Astrocyte (in vitro differentiated cells and primary cell): ENCODE measurements at regions not wholly inside any gene's neighbourhood (a gene's known extent, or its start where the extent isn't known, plus 50 kb on each side); places are given as distances from the start of the nearest gene placed in this dataset.

Experiments
- DNase-seq: peaks from one replicate; pipeline ENCODE4 v3.0.0-alpha.2; 2010; ENCODE audit warnings: low read depth
- FAIRE-seq: peaks from 2 replicates; lab custom pipeline; 2011; peaks lifted over from hg19 to GRCh38; lab: Jason Lieb, UNC
- H2AFZ ChIP-seq: 2 replicates; pipeline ENCODE4 v1.6.0; 2012; ENCODE audit warnings: low read depth, low read length, inconsistent platforms
- H3K27ac ChIP-seq: 2 replicates; pipeline ENCODE4 v1.5.1; 2011; ENCODE audit warnings: low read depth, low read length, inconsistent platforms
- H3K27me3 ChIP-seq: 2 replicates; pipeline ENCODE4 v1.6.0; 2011; ENCODE audit warnings: low read length, inconsistent platforms; ENCODE audit not compliant: insufficient read depth
- H3K36me3 ChIP-seq: 2 replicates; pipeline ENCODE4 v1.5.1; 2011; ENCODE audit warnings: low read length, inconsistent platforms; ENCODE audit not compliant: insufficient read depth
- H3K4me1 ChIP-seq: 2 replicates; pipeline ENCODE4 v1.5.1; 2011; ENCODE audit warnings: low read length, inconsistent platforms; ENCODE audit not compliant: insufficient read depth
- H3K4me2 ChIP-seq: 2 replicates; pipeline ENCODE4 v1.6.0; 2012; ENCODE audit warnings: low read length, inconsistent platforms
- H3K4me3 ChIP-seq: 2 replicates; pipeline ENCODE4 v1.5.1; 2011; ENCODE audit warnings: low read depth, mild to moderate bottlenecking, low read length, inconsistent platforms; ENCODE audit not compliant: insufficient read depth
- H3K79me2 ChIP-seq: 2 replicates; pipeline ENCODE4 v1.6.0; 2012; ENCODE audit warnings: mild to moderate bottlenecking, low read length, inconsistent platforms; ENCODE audit not compliant: insufficient read depth
- H3K9ac ChIP-seq: 2 replicates; pipeline ENCODE4 v1.6.0; 2012; ENCODE audit warnings: mild to moderate bottlenecking, low read length, inconsistent platforms
- H3K9me3 ChIP-seq: 2 replicates; pipeline ENCODE4 v1.5.1; 2012; ENCODE audit warnings: low read depth, mild to moderate bottlenecking, low read length, inconsistent platforms; ENCODE audit not compliant: insufficient read depth
- H4K20me1 ChIP-seq: 2 replicates; pipeline ENCODE4 v1.6.0; 2012; ENCODE audit warnings: low read length, inconsistent platforms; ENCODE audit not compliant: insufficient read depth
- H3K27ac Mint-ChIP-seq: one replicate; pipeline ENCODE4 v1.8.0; 2021; ENCODE audit warnings: mild to moderate bottlenecking, mixed read lengths; ENCODE audit not compliant: unreplicated experiment
- H3K27me3 Mint-ChIP-seq: one replicate; pipeline ENCODE4 v1.8.0; 2021; ENCODE audit warnings: low read depth, mixed read lengths; ENCODE audit not compliant: unreplicated experiment
- H3K36me3 Mint-ChIP-seq: one replicate; pipeline ENCODE4 v1.8.0; 2021; ENCODE audit warnings: low read depth, mixed read lengths; ENCODE audit not compliant: unreplicated experiment
- H3K4me1 Mint-ChIP-seq: one replicate; pipeline ENCODE4 v1.8.0; 2021; ENCODE audit warnings: low read depth, mixed read lengths; ENCODE audit not compliant: unreplicated experiment
- H3K4me3 Mint-ChIP-seq: one replicate; pipeline ENCODE4 v1.8.0; 2021; ENCODE audit warnings: mild to moderate bottlenecking, moderate library complexity, mixed read lengths; ENCODE audit not compliant: unreplicated experiment
- H3K9me3 Mint-ChIP-seq: one replicate; pipeline ENCODE4 v1.8.0; 2021; ENCODE audit warnings: mild to moderate bottlenecking, mixed read lengths; ENCODE audit not compliant: unreplicated experiment
- CTCF ChIP-seq: IDR thresholded peaks from 2 replicates; pipeline ENCODE4 v1.5.1; 2011; ENCODE audit warnings: low read depth, mild to moderate bottlenecking, inconsistent platforms, low read length, moderate library complexity; ENCODE audit not compliant: insufficient read depth
- EZH2 ChIP-seq: IDR thresholded peaks from 2 replicates; pipeline ENCODE4 v1.6.1; 2012; ENCODE audit warnings: mild to moderate bottlenecking, low read length, inconsistent platforms; ENCODE audit not compliant: insufficient read depth

DNA sequence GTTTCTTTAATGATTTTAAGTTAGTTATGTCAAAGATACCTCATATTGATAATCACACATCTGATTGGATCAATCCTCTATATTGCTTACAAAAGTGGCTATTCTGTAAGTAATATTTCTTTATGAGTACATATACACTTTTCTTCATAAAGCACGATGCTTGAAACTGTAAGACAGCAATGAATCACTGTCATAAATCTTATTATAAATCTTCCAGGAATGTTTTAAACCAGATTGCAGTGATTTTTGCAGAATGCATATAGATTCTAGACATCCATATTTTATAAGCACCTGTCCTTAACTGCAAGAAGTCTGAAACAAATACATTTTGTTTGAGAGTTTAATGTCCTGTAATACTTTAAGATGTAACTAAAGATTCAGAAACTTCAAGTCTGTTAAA lies 367.0 kb upstream of the FANCL start:
- no peak overlapping the region for H2AFZ ChIP-seq
- Mint-ChIP-seq H3K36me3 (no peaks in the 10 kb centered on the region), H3K4me1 (peaks cover 17% of the 10 kb centered on the region), H3K9me3 (no peaks in the 10 kb centered on the region), H3K27me3 (no peaks in the 10 kb centered on the region), H3K27ac (peak overlapping the region; percentile 86), H3K4me3 (no peak overlapping the region)
- H3K27me3 ChIP-seq, result no peaks in the 10 kb centered on the region
- TF ChIP-seq CTCF, result no peak
- no peak for TF ChIP-seq EZH2
- H3K79me2 ChIP-seq, result no peaks in the 10 kb centered on the region
- FAIRE-seq, result no peak
- H3K9me3 ChIP-seq, result no peaks in the 10 kb centered on the region
- no peak overlapping the region for H3K4me3 ChIP-seq
- H3K9ac ChIP-seq, result no peak overlapping the region
- no peak overlapping the region for H3K27ac ChIP-seq
- H3K36me3 ChIP-seq, result no peaks in the 10 kb centered on the region
- H3K4me1 ChIP-seq, result no peaks in the 10 kb centered on the region
- no peaks in the 10 kb centered on the region for H4K20me1 ChIP-seq
- DNase-seq, result no peak
- no peak overlapping the region for H3K4me2 ChIP-seq

DNA sequence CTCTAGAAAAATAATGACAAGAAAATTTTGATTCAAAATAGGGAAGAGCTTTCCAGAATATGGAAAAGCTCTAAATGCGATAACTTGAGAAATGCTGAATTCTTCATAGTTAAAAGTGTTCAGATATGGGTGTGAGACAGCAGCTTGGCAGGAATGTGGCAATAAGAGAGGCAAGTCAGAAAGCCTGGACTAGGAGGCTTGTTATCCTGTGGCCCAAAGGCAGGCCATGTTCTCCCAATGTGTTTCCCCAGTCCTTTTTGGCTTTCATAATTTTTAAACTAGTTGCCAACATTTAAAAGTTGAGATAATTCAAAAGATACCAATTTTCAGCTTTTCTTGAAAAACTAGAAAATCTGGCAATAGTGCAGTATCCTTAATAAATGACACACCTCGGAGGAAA lies 366.3 kb upstream of the FANCL start:
- H3K4me3 ChIP-seq, result no peak overlapping the region
- Mint-ChIP-seq H3K4me3 (no peak overlapping the region), H3K4me1 (peaks cover 17% of the 10 kb centered on the region), H3K27me3 (no peaks in the 10 kb centered on the region), H3K9me3 (no peaks in the 10 kb centered on the region), H3K27ac (peak overlapping the region; percentile 86), H3K36me3 (no peaks in the 10 kb centered on the region)
- H3K4me2 ChIP-seq, result no peak overlapping the region
- H2AFZ ChIP-seq, result no peak overlapping the region
- H3K9me3 ChIP-seq, result no peaks in the 10 kb centered on the region
- H3K27ac ChIP-seq, result no peak overlapping the region
- no peaks in the 10 kb centered on the region for H4K20me1 ChIP-seq
- FAIRE-seq (no peak), DNase-seq (no peak)
- H3K36me3 ChIP-seq, result no peaks in the 10 kb centered on the region
- no peaks in the 10 kb centered on the region for H3K4me1 ChIP-seq
- no peaks in the 10 kb centered on the region for H3K79me2 ChIP-seq
- no peaks in the 10 kb centered on the region for H3K27me3 ChIP-seq
- TF ChIP-seq CTCF, result no peak
- TF ChIP-seq EZH2, result no peak
- H3K9ac ChIP-seq, result no peak overlapping the region

DNA sequence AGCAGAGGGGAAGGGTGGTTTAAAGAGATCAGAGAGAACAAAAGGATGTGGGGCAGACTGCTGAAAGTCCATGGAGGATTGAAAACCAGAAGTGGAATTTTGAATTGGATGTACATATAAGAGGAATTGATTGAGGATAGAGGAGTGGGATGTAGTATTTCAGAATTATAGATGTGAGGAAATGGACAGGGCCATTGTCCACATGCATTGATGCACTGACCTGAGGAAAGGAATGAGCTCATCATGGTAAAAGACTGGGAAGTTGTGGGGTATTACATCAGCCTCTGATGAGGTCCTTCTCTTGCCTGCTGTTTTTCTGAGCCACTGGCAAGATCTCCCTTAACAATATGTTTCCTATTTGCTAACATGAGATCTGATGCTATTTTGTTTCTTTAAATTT lies 365.7 kb upstream of the FANCL start:
- H3K9ac ChIP-seq, result no peak overlapping the region
- Mint-ChIP-seq H3K36me3 (no peaks in the 10 kb centered on the region), H3K4me1 (peaks cover 17% of the 10 kb centered on the region), H3K4me3 (no peak overlapping the region), H3K27ac (peak overlapping the region; percentile 86), H3K9me3 (no peaks in the 10 kb centered on the region), H3K27me3 (no peaks in the 10 kb centered on the region)
- no peak for TF ChIP-seq EZH2
- TF ChIP-seq CTCF, result no peak
- H2AFZ ChIP-seq, result no peak overlapping the region
- no peaks in the 10 kb centered on the region for H3K27me3 ChIP-seq
- H4K20me1 ChIP-seq, result no peaks in the 10 kb centered on the region
- H3K36me3 ChIP-seq, result no peaks in the 10 kb centered on the region
- no peak overlapping the region for H3K4me3 ChIP-seq
- no peak for DNase-seq
- H3K27ac ChIP-seq, result no peak overlapping the region
- no peaks in the 10 kb centered on the region for H3K79me2 ChIP-seq
- no peak for FAIRE-seq
- H3K4me1 ChIP-seq, result no peaks in the 10 kb centered on the region
- H3K4me2 ChIP-seq, result no peak overlapping the region
- no peaks in the 10 kb centered on the region for H3K9me3 ChIP-seq
